ENCODE measurements at regions not wholly inside any gene's neighbourhood (a gene's known extent, or its start where the extent isn't known, plus 50 kb on each side); places are given as distances from the start of the nearest gene placed in this dataset.

GRCh38 chr6:4345543-4345942, 210.2 kb upstream of the ECI2 start:
- Mint-ChIP-seq H3K9me3 (no peaks in the 10 kb centered on the region), H3K4me1 (no peaks in the 10 kb centered on the region), H3K27ac (no peak overlapping the region), H3K36me3 (ENCODE audit: low read depth) (no peaks in the 10 kb centered on the region), H3K27me3 (ENCODE audit: insufficient read depth) (peaks cover 8% of the 10 kb centered on the region), H3K4me3 (no peak overlapping the region)
- Histone ChIP-seq H3K9ac (ENCODE audit: extremely low read depth, low read length, poor library complexity, severe bottlenecking) (no peak overlapping the region), H3K4me1 (ENCODE audit: control insufficient read depth, insufficient read depth, low read length) (no peaks in the 10 kb centered on the region), H3K4me3 (ENCODE audit: low read length) (no peak overlapping the region), H3K36me3 (ENCODE audit: control insufficient read depth, insufficient read depth, low read length) (no peaks in the 10 kb centered on the region), H3K9me3 (ENCODE audit: control insufficient read depth, low read length) (no peaks in the 10 kb centered on the region), H3K27ac (ENCODE audit: low read depth, low read length) (no peak overlapping the region), H3K27me3 (ENCODE audit: control insufficient read depth, insufficient read depth, low read length, poor library complexity, severe bottlenecking) (no peaks in the 10 kb centered on the region)
- TF ChIP-seq, protein P1, sequence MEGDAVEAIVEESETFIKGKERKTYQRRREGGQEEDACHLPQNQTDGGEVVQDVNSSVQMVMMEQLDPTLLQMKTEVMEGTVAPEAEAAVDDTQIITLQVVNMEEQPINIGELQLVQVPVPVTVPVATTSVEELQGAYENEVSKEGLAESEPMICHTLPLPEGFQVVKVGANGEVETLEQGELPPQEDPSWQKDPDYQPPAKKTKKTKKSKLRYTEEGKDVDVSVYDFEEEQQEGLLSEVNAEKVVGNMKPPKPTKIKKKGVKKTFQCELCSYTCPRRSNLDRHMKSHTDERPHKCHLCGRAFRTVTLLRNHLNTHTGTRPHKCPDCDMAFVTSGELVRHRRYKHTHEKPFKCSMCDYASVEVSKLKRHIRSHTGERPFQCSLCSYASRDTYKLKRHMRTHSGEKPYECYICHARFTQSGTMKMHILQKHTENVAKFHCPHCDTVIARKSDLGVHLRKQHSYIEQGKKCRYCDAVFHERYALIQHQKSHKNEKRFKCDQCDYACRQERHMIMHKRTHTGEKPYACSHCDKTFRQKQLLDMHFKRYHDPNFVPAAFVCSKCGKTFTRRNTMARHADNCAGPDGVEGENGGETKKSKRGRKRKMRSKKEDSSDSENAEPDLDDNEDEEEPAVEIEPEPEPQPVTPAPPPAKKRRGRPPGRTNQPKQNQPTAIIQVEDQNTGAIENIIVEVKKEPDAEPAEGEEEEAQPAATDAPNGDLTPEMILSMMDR (conservative IDR thresholded peaks at IDR 0.05) = no peak
- WGBS, 2 experiments (ENCODE audit: insufficient coverage in 1 of 2, insufficient read length in 1 of 2) = 94% methylated on average over 3 of the region's 3 CpGs; no CpG with 5 or more reads in 1 of the 2 experiments
- DNase-seq = no peak

- H3K27me3 ChIP-seq (ENCODE audit: control insufficient read depth, insufficient read depth, low read length, poor library complexity, severe bottlenecking) = no peaks in the 10 kb centered on the region
- 88 to 92% methylated on average over 5 to 10 of the region's 10 CpGs for WGBS, 2 experiments (ENCODE audit: insufficient coverage in 1 of 2, insufficient read length in 1 of 2)
- Mint-ChIP-seq H3K27me3 (ENCODE audit: insufficient read depth) (peaks cover 8% of the 10 kb centered on the region), H3K36me3 (ENCODE audit: low read depth) (no peaks in the 10 kb centered on the region), H3K27ac (no peak overlapping the region), H3K4me3 (no peak overlapping the region), H3K9me3 (no peaks in the 10 kb centered on the region), H3K4me1 (no peaks in the 10 kb centered on the region)
- H3K36me3 ChIP-seq (ENCODE audit: control insufficient read depth, insufficient read depth, low read length) = no peaks in the 10 kb centered on the region
- H3K9ac ChIP-seq (ENCODE audit: extremely low read depth, low read length, poor library complexity, severe bottlenecking) = no peak overlapping the region
- H3K4me3 ChIP-seq (ENCODE audit: low read length) = no peak overlapping the region
- DNase-seq = no peak
- H3K27ac ChIP-seq (ENCODE audit: low read depth, low read length) = no peak overlapping the region
- TF ChIP-seq, protein P1 (conservative IDR thresholded peaks at IDR 0.05) = no peak
- no peaks in the 10 kb centered on the region for H3K4me1 ChIP-seq (ENCODE audit: control insufficient read depth, insufficient read depth, low read length)
- H3K9me3 ChIP-seq (ENCODE audit: control insufficient read depth, low read length) = no peaks in the 10 kb centered on the region
Observed at GRCh38 chr6:4344317-4344899, 209.0 kb upstream of the ECI2 start.

DNA sequence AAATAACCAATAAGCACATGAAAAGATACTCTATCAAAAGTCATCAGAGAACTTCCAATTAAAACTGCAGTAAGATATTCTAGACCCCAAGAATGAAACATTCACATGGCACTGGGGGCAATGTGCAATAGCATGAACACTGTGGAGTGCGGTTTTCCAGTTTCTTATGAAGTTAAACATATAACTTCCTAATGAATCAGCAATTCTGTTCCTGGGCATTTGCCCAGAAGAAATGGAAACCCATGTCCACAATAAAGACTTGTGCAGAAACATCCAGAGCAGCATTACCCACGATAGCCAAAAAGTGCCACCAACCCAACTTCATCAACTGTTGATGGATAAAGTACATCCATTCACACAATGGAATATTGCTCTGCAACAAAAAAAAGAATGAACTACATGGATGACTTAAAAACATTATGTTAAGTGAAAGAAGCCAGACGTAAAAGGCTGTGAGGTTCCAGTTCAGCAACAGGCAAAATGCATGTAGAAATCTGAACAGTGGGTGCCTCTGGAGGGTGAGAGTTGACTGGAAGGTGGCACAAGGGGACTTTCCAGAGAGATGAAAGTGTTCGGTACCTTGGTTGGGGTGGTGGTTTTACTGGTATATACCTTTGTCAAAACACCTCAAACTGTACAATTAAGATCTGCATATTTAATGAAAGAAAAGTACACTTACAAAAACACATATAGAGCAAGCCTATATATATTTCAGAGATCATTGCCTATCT, 207.2 kb upstream of the ECI2 start:
- Histone ChIP-seq H3K27me3 (ENCODE audit: control insufficient read depth, insufficient read depth, low read length, poor library complexity, severe bottlenecking) (no peaks in the 10 kb centered on the region), H3K4me1 (ENCODE audit: control insufficient read depth, insufficient read depth, low read length) (no peaks in the 10 kb centered on the region), H3K9ac (ENCODE audit: extremely low read depth, low read length, poor library complexity, severe bottlenecking) (no peak overlapping the region), H3K27ac (ENCODE audit: low read depth, low read length) (no peak overlapping the region), H3K4me3 (ENCODE audit: low read length) (no peak overlapping the region), H3K9me3 (ENCODE audit: control insufficient read depth, low read length) (no peaks in the 10 kb centered on the region), H3K36me3 (ENCODE audit: control insufficient read depth, insufficient read depth, low read length) (no peaks in the 10 kb centered on the region)
- Mint-ChIP-seq H3K4me1 (no peaks in the 10 kb centered on the region), H3K9me3 (no peaks in the 10 kb centered on the region), H3K4me3 (no peak overlapping the region), H3K27ac (no peak overlapping the region), H3K36me3 (ENCODE audit: low read depth) (no peaks in the 10 kb centered on the region), H3K27me3 (ENCODE audit: insufficient read depth) (peaks cover 4% of the 10 kb centered on the region)
- TF ChIP-seq, protein P1 (conservative IDR thresholded peaks at IDR 0.05) = no peak
- DNase-seq = no peak
- WGBS, 2 experiments (ENCODE audit: insufficient coverage in 1 of 2, insufficient read length in 1 of 2) = 94 to 96% methylated on average over 2 to 3 of the region's 4 CpGs

All from endodermal cell (in vitro differentiated cells).